Head of caudate nucleus (tissue), 42 donors: ENCODE measurements at regions not wholly inside any gene's neighbourhood (a gene's known extent, or its start where the extent isn't known, plus 50 kb on each side); places are given as distances from the start of the nearest gene placed in this dataset.
"Not testable (repeated sequence)": the region's sequence is repeated elsewhere in the genome, so short reads cannot be mapped to it uniquely, and the experiment has no call there.

Source experiments
- DNase-seq, 42 donors: peaks; one replicate each; pipeline versions ENCODE4 v3.0.0 to v3.0.0-alpha.2; 2020 to 2021; ENCODE audit warnings: mixed read lengths in 7 of 42
- intact Hi-C: fragments of 100-400 bp; cut with DNase I; formaldehyde crosslinking; loops from one replicate; pipeline ENCODE4 v1.15.0; 2022

GRCh38 chr11:35046681-35047080 is 92.3 kb upstream of the CD44 start:
- no peak for DNase-seq
- intact Hi-C loops = no loop called here

GRCh38 chr11:35047179-35047578 is 91.8 kb upstream of the CD44 start:
- intact Hi-C loops = no loop called here
- no peak for DNase-seq

- no peak for DNase-seq
- intact Hi-C loops = no loop called here
Observed at GRCh38 chr11:35047769-35048168, 91.2 kb upstream of the CD44 start.

- DNase-seq, intact Hi-C loops: not testable (repeated sequence)
Observed at GRCh38 chr11:35048346-35048745, 90.6 kb upstream of the CD44 start.

- DNase-seq = no peak
- intact Hi-C loops = no loop called here
Observed at GRCh38 chr11:35049859-35050531, 89.0 kb upstream of the CD44 start.

- DNase-seq = no peak
- intact Hi-C loops = no loop called here
Observed at GRCh38 chr11:35050541-35050995, 88.4 kb upstream of the CD44 start.

- intact Hi-C loops = no loop called here
- DNase-seq = no peak
Observed at GRCh38 chr11:35056391-35057093, 82.4 kb upstream of the CD44 start.

- DNase-seq = no peak
- intact Hi-C loops = no loop called here
Observed at GRCh38 chr11:35057926-35058668, 80.9 kb upstream of the CD44 start.

GRCh38 chr11:35058669-35059434 is 80.1 kb upstream of the CD44 start:
- DNase-seq = no peak
- intact Hi-C loops = no loop called here

GRCh38 chr11:35061516-35062440 is 77.2 kb upstream of the CD44 start:
- no peak for DNase-seq
- intact Hi-C loops = no loop called here

GRCh38 chr11:35063488-35063931 is 75.5 kb upstream of the CD44 start:
- intact Hi-C loops = no loop called here
- no peak for DNase-seq

GRCh38 chr11:35064114-35064800 is 74.7 kb upstream of the CD44 start:
- intact Hi-C loops = no loop called here
- no peak for DNase-seq

GRCh38 chr11:35065566-35065965 is 73.4 kb upstream of the CD44 start:
- DNase-seq = no peak
- intact Hi-C loops = no loop called here

- intact Hi-C loops = no loop called here
- no peak for DNase-seq
Observed at GRCh38 chr11:35066030-35066429, 72.9 kb upstream of the CD44 start.

GRCh38 chr11:35066783-35067423 is 72.1 kb upstream of the CD44 start:
- intact Hi-C loops = no loop called here
- DNase-seq = no peak

- no peak for DNase-seq
- intact Hi-C loops = no loop called here
Observed at GRCh38 chr11:35071722-35072121, 67.2 kb upstream of the CD44 start.

- DNase-seq = no peak
- intact Hi-C loops = no loop called here
Observed at GRCh38 chr11:35073691-35074419, 65.1 kb upstream of the CD44 start.
